ENCODE measurements at regions not wholly inside any gene's neighbourhood (a gene's known extent, or its start where the extent isn't known, plus 50 kb on each side); places are given as distances from the start of the nearest gene placed in this dataset.
A peak's percentile ranks its signal among the peaks of the same experiment; 100 is the strongest.
"Not testable (repeated sequence)": the region's sequence is repeated elsewhere in the genome, so short reads cannot be mapped to it uniquely, and the experiment has no call there.

GRCh38 chr3:172579753-172580152 lies 56.5 kb upstream of the TNFSF10 start:
- H3K27me3 ChIP-seq (ENCODE audit: insufficient read depth, poor library complexity, severe bottlenecking); DNase-seq (ENCODE audit: low read depth in 1 of 2, low spot score in 1 of 2); H3K27ac ChIP-seq (replicated peaks); H3K4me3 ChIP-seq (replicated peaks; ENCODE audit: insufficient read depth, low read length): not testable (repeated sequence)

GRCh38 chr3:172578714-172579113 lies 55.5 kb upstream of the TNFSF10 start:
- DNase-seq (ENCODE audit: low read depth in 1 of 2, low spot score in 1 of 2); H3K27me3 ChIP-seq (ENCODE audit: insufficient read depth, poor library complexity, severe bottlenecking); H3K27ac ChIP-seq (replicated peaks); H3K4me3 ChIP-seq (replicated peaks; ENCODE audit: insufficient read depth, low read length): not testable (repeated sequence)

GRCh38 chr3:172577987-172578570 lies 54.8 kb upstream of the TNFSF10 start:
- peak in 1 of 2 experiments; percentile 11 for DNase-seq (ENCODE audit: low read depth in 1 of 2, low spot score in 1 of 2)
- peak overlapping the region; percentile 12; the same call in 1 of the 2 replicates for H3K27ac ChIP-seq (replicated peaks)
- no peaks in the 10 kb centered on the region for H3K27me3 ChIP-seq (ENCODE audit: insufficient read depth, poor library complexity, severe bottlenecking)
- no peak overlapping the region for H3K4me3 ChIP-seq (replicated peaks; ENCODE audit: insufficient read depth, low read length)
- no peak for TF ChIP-seq CTCF (IDR thresholded peaks at IDR 0.05; ENCODE audit: insufficient read depth, low read length)

GRCh38 chr3:172575375-172575774 lies 52.1 kb upstream of the TNFSF10 start:
- Histone ChIP-seq H3K27me3 (ENCODE audit: insufficient read depth, poor library complexity, severe bottlenecking) (no peaks in the 10 kb centered on the region), H3K27ac (replicated peaks) (no peak overlapping the region)

GRCh38 chr3:172573422-172573821 lies 50.2 kb upstream of the TNFSF10 start:
- TF ChIP-seq SPI1 (IDR thresholded peaks at IDR 0.05; ENCODE audit: borderline replicate concordance, low read depth) (no peak), GABPA (IDR thresholded peaks at IDR 0.05; ENCODE audit: low read depth) (no peak), POLR2AphosphoS5 (IDR thresholded peaks at IDR 0.05; ENCODE audit: low read depth) (no peak), CTCF (IDR thresholded peaks at IDR 0.05; ENCODE audit: insufficient read depth, low read length) (no peak), REST (IDR thresholded peaks at IDR 0.05; ENCODE audit: insufficient replicate concordance, low read depth) (no peak)
- DNase-seq (ENCODE audit: low read depth in 1 of 2, low spot score in 1 of 2) = no peak
- H3K27me3 ChIP-seq (ENCODE audit: insufficient read depth, poor library complexity, severe bottlenecking) = no peaks in the 10 kb centered on the region

More at GRCh38 chr3:172575375-172575774, 52.1 kb upstream of the TNFSF10 start:
- TF ChIP-seq CTCF (IDR thresholded peaks at IDR 0.05; ENCODE audit: insufficient read depth, low read length) (no peak), SPI1 (IDR thresholded peaks at IDR 0.05; ENCODE audit: borderline replicate concordance, low read depth) (no peak), POLR2AphosphoS5 (IDR thresholded peaks at IDR 0.05; ENCODE audit: low read depth) (no peak), GABPA (IDR thresholded peaks at IDR 0.05; ENCODE audit: low read depth) (no peak), REST (IDR thresholded peaks at IDR 0.05; ENCODE audit: insufficient replicate concordance, low read depth) (no peak)
- DNase-seq (ENCODE audit: low read depth in 1 of 2, low spot score in 1 of 2) = no peak
- H3K4me3 ChIP-seq (replicated peaks; ENCODE audit: insufficient read depth, low read length) = no peak overlapping the region

More at GRCh38 chr3:172573422-172573821, 50.2 kb upstream of the TNFSF10 start:
- H3K4me3 ChIP-seq (replicated peaks; ENCODE audit: insufficient read depth, low read length) = no peak overlapping the region
- no peak overlapping the region for H3K27ac ChIP-seq (replicated peaks)
